ENCODE measurements at regions not wholly inside any gene's neighbourhood (a gene's known extent, or its start where the extent isn't known, plus 50 kb on each side); places are given as distances from the start of the nearest gene placed in this dataset.

DNA sequence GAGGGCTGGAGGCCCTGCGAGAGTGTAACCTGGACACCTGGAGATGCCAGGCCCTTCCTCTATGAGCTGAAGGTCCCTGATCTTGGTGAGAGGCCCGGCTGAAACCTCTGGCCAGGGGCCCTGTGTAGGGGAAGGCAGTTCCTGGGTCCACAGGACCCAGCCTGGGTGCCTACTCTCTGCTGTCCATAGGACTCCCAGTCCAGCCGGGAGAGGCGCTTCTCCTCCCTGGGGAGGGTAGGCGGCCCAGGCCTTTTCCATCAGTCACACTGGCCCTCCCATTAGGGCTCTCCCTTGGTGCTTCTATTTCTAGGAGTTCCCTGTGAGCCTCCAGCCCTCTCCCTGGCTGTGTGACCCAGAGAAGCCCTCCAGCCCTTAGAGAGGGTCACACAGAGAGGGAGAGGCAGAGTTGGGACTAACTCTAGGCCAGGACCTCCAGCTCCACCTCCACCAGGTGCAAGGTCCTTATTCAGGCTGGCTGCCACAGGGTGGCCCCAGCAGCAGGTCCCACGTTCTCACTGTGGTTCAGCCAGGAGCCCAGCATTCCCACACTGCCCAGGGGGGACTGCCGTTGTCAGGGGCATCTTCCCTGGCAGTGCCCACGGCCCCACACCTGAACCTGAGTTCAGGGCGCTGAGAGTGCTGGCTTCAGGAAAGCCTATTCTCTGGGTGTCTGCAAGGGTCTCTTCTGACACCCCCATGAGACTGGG lies 146.8 kb downstream of the SMAD6 start:
- DNase-seq (ENCODE audit: low read depth): no peak

DNA sequence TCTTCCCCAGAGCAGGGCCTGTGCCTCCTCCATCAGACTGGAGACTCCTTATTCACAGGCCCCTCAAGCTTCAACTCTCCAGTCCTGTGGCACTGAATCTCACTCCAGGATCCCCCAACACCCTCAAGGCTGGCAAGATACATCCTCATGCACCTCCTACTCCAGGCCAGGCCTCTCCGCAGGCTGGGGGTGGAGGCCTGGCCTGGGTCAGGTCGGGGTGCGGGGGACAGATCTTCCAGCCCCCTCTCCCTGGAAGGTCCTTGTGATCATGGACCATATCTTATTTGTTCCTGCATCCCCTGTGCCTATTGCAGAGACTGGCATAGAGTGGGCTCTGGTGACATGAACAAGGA lies 147.3 kb downstream of the SMAD6 start:
- no peak for DNase-seq (ENCODE audit: low read depth)

DNA sequence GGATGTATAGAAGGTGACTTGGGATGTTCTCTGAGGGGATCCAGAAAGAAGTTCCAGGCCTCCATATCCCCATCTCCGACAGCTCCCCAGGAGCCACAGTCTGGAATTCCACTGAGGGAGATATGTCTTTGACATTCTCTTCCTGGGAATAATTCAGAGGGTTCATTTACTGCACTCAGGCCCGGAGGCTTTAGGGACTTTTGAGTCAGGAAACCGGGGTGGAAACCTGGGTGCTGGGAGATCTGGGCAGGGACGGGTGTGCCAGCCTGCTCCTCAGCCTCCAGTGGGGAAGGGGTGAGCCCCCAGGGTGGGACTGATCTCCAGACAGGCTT lies 147.7 kb downstream of the SMAD6 start:
- no peak for DNase-seq (ENCODE audit: low read depth)

DNA sequence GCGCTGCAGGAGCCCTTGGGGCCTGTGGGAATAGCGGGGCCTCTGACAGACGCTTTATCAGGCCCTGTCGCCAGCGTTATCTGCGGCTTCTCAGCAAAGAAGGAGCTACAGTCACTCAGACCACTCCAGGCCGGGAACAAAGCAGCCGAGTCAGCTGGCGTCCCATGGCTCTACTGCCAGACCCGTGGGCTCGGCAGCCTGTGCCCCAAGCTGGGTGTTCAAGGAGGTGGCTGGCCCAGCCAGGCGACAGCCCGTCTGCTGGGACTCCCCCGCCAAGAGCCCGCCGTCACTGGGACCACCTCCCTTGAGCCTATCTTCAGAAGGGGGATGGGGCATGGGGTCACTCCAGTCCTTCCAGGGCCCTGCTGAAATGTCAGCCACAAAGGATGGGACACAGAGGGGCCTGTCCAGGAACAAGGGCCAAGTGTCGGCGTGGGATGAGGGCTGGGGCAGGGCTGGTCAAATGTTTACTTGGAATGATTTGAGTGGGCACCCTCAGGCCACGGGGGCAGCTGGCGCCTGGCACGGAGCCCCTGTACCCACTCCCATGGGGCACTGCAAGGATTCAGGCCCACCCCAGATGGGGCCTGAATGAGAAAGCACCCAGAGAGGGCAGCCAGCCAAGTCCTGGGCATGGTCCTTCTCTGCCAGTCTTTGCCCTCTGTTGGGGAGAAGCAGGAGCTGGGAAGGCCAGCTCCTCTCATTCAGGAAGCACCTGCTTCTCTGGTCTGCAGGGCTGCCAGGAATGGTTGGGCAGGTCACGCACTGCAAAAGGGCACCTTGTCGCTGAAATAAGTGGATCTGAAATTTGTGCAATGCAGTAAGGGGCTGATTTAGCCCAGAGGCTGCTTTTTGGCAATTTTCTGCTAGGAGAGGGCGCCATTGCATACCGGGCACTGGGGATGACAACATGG lies 148.3 kb downstream of the SMAD6 start:
- no peak for DNase-seq (ENCODE audit: low read depth)

DNA sequence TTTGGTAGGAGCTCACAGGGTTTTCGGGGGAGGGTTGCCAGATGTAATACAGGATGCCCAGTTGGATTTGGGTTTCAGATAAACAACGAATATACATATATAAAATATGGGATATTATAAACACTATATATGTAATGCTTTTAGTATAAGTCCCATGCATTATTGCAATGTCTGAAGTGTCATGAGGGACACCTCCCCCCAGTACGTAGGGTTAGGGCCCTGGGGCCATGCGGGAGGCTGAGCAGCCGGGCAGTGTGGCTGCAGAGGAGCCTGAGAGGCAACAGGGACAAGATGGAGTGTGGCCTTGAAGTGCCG lies 148.9 kb downstream of the SMAD6 start:
- DNase-seq (ENCODE audit: low read depth): no peak

DNA sequence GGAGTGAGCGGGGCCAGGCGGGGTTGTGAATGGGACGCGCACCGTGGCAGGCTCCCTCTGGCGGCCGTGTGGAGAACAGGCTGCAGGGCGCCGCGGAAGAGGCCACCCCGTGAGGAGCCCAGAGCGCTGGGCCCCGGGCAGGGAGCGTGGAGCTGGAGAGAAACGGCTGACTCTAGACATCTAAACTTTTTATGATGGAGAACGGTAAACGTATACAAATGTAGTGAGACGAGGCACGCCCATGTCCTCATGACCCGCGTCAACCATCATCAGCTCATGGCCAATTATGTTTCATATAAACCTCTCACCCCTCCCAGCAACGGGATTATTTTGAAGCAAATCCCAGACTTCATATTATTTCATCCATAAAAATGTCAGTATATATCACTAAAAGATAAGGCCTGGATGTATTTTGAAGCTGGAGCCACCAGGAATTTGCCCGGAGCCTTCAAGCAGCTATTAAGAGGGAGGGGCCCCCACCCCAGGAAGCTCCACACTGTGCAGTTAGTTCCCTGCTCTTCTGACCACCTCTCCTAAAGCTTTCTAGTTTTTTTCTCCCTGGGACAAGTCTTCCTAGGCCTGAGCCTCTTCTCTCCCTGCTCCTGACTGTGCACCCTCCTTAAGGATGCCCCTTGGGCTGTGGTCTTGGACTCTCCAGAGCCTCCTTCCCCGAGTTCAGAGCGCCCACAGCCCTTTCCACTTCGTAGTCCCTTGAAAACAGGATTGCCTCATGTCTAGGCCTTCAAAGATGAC lies 149.5 kb downstream of the SMAD6 start:
- peak; percentile 64 for DNase-seq (ENCODE audit: low read depth)

DNA sequence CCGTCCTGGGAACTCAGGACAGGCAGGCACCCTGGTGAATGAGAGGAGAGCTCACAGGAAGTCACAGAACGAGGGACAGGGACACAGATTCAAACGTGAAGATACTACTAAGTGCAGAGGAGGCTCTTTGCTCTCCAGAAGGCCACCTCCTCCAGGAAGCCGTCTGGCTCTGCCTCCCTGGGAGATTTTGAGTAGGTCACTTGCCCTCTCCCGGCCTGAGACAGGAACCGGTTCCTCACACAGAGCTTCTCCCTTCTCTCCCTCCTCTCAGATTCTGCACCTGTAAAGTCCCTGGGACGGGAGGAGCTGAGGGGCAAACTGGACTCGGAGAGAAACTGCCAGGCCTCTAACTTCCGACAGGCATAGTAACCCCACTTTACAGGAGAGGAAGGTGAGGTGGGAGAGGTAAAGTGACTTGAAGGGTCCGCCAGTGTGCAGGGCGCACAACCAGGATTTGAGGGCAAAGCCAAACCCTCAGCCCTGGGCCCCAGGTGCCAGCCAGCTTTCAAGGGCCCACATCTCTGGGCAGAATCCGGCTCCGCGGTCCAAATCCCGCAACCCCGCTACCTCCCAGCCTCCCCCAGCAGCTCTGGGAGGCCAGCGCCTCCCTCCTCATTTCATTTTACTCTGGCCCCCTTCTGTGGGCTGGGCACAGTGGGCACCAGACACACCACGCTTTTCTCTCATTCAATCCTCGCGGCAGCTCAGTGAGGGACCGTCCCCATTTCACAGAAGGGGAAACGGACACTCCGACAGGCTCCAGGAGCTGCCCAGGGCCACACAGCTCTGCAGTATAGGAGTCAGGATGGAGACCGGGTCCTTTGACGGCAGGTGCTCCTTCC lies 150.2 kb downstream of the SMAD6 start:
- DNase-seq (ENCODE audit: low read depth): no peak

DNA sequence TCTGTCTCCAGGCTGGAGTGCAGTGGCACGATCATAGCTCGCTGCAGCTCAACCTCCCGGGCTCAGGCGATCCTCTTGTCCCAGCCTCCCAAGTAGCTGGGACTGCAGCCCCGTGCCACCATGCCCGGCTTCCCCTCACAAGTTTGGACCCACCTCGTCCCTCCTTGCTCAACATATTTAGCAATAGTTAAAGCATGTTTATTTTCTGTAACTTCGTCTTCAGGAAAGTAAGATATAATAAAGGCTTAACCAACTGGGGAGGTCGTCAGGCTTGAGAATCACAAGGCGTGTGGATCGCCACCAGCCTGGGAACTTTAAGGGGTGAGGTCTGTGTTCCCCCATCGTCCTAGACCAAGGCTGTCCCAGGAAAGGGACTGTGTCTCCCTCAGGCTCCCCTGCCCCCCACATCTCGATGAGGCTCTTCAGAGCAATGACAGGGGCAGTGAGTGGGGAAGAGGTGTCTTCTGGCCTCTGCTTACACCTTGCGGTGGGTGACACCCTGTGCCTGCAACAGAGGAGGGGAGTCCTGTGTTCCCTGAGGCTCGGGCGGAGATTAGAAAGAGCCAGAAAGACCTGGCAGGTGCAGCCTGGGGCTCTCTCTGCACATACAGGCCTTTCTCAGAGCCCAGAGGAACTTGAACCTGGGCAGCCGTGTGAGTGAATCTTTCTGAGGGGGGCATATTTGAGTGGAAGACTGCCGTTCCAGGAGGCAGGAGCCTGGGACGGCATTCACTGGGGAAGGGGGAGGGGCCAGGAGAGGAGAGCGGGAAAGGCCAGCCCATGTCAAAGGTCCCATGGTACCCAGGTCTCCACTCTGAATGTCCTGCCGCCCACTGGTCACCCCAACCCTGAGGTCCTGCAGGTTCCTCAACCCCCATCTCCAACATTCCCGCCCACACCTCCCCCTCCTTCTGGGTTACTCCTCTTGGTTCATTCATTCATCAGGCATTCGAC lies 152.3 kb downstream of the SMAD6 start:
- no peak for DNase-seq (ENCODE audit: low read depth)

DNA sequence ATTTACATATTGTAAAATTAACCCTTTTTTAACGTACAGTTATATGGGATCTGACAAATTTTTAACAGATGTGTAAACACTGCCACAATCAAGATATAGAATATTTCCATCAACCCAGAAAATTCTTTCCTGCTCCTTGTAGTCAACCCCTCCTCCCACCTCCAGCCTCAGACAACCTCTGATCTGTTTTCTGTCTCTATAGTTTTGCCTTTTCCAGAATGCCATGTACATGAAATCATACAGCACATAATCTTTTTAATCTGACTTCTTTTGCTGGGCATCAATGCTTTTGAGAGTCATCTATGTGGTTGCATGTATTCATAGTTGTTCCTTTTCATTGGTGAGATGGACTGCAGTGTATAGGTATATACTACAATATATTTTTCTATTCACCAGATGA lies 153.0 kb downstream of the SMAD6 start:
- DNase-seq (ENCODE audit: low read depth): no peak

DNA sequence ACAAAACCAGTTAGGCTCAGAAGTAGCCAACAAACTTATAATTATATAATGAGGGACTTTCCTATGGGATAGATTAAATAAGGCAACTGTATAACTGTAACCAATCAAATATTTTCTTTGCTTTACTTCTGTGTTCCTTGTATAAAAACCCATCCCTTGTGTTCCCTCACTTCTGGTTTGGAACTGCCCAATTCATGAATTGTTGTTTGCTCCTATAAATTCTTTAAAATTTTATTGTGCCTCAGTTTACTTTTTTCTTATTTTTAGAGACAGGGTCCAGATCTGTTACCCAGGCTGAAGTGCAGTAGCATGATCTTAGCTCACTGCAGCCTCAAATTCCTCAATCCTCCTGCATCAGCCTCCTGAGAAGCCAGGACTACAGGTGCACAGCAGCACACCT lies 155.7 kb downstream of the SMAD6 start:
- no peak for DNase-seq (ENCODE audit: low read depth)

DNA sequence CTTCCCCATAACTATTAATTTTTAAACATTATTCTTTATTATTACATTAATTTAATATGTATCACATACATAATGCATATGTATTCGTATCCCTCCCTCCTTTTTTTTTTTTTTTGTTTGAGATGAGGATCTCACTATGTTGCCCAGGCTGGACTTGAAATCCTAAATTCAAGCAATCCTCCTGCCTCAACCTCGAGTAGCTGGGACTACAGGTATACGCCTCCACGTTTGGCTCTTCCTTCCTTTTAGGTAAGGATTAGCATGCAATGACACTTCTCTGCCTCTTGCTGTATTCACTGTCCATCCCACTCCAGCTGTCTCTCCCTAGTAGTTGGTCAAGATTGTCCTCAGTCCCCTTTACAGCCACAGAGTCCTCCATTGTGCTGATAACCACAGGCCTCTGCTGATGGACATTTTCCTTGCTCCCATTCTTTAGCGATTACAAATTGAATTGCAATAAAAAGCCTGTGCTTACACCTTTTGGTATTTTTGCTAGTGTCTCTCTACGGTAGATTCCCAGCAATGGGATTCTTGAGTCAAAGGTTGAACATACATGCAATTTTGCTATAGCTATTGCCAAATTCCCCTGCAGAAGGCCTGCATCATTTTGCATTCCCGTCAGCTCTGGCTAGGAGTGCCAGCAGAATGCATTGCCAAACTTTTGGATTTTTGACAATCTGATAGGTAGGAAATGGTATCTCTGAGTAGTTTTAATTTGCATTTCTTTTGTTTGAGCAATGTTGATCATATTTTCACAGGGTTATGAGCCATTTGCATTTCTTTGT lies 156.6 kb downstream of the SMAD6 start:
- DNase-seq (ENCODE audit: low read depth): no peak

DNA sequence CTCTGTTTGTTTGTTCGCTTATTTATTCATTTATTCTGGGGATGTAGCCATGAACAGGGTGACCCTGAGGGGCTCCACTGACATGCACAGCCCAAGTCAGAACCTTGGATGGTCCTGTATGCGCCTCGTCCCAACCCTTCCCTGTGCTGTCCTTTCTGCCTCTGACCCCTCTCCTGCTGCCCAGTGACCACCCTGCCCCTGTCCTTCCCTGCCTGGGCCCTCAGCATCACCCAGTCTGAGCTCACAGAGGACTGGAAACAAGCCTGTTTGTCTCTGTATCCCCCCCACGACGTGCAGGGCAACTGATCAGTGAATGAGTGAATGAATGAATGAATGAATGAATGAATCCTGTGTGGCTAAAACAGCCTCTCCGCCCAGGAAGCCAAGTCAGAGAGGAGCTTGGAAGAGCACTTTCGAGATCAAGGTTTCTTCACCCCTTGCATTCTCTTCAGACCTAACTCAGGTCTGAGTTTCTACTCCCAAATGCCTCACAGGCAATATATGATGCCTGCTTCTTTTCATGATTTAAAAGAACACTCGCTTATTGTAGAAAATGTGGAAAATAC lies 157.7 kb downstream of the SMAD6 start:
- DNase-seq (ENCODE audit: low read depth): no peak

DNA sequence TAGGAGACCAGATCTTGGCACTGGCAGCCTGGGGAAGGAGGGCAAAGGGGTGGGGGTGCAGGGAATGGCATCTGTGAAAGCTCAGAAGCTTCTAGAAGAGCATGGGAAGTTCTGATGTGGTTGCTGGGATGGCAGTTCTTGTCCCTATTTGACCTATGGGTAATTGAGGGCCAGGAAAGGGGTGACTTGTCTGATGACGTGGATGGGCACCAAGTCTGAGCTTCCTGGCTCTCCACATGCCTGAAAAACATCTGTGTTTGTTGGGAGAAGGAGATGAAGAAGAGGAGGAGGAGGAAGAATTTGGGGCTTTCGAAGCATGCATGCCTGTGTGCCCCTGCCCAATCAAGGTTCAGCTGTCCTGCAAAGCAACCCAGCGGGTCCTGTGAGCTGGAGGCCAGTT lies 158.8 kb downstream of the SMAD6 start:
- DNase-seq (ENCODE audit: low read depth): no peak

DNA sequence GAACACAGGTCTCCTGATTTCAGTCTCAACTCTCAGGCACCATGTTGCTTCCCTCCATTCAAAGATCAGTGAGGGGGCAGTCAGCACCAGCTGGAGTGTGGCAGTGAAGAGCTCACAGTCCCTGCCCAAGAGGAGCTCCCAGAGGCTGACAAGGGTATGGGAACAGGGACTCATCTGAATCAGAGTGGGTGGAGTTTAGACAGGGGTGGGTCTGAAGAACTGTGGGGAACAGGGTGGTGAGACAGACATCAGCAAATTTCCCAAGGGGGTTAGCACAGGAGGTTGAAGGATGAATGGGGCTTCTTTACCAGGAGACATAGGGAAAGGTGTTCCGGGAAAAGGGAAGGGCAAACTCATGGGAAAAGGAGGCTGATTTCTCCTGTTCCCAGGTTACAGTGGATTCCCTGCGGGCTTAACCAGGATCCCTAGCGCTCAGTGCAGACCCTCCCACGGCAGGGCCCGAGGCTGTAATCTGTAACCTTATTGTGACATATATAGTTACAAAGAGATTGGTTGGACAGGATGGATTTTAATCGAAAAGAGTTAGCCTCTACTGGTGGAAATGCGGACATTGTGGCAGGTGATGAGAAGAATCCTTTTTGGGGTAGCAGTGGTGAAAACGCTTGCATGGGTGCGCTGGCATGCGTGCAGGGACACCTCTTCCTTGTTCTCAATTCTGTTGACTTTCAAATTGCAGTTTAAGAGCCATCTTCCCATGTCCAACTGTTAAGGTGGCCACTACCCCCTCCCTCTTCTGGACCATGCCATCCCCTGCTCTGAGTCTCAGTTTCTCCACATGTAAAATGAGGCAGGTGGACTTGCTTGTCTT lies 160.3 kb downstream of the SMAD6 start:
- no peak for DNase-seq (ENCODE audit: low read depth)

DNA sequence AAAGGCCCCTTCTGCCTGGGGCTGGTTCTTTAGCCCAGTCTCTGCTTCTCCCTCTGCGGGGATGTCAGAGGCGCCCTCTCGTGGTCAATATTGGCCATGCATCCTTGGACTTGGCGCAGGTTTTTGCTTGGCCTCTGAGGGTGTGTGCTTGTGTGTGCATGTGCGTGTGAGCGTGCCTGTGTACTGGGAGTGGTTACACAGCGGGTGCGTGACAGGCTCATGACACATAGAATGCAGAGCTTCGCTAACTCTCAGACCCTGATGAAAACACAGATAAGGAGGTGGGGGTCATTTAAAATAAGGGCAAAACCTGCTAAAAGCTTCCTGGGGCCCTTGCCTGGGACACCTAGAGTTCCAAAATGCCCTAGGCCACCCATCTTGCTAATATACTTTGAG lies 160.9 kb downstream of the SMAD6 start:
- peak; percentile 57 for DNase-seq (ENCODE audit: low read depth)

DNA sequence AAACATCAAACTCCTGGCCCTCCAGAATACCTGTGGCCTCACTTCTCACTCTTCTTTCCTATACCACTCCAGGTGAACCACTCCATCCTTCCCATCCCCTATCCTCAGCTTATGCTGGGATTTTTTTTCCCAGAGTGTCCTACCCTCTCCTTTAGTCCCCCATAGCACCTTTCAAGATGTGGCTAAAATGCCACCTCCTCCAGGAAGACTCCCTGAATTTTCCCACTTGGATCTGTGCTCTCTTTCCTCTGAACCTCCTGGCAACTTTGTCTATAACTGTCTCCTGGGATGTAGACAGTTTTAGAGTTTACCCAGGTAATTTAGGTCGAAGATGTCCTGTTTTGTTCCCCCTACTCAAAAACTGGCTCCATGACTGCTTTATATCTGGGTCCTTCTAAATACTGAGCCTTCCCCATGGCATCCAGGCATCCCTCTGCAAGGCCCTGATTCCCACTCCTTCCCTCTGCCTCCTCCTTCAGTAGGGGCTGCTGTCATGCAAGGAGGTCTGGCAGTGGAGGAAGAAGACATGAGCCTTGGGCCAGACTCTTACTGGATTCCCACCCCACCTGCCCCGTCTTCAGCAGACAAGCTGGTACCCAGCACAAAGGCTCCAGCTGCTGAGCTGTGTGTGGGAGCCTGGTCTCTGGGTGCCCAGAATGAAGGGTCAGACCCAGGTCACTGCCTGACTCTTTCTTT lies 161.5 kb downstream of the SMAD6 start:
- DNase-seq (ENCODE audit: low read depth): no peak

DNA sequence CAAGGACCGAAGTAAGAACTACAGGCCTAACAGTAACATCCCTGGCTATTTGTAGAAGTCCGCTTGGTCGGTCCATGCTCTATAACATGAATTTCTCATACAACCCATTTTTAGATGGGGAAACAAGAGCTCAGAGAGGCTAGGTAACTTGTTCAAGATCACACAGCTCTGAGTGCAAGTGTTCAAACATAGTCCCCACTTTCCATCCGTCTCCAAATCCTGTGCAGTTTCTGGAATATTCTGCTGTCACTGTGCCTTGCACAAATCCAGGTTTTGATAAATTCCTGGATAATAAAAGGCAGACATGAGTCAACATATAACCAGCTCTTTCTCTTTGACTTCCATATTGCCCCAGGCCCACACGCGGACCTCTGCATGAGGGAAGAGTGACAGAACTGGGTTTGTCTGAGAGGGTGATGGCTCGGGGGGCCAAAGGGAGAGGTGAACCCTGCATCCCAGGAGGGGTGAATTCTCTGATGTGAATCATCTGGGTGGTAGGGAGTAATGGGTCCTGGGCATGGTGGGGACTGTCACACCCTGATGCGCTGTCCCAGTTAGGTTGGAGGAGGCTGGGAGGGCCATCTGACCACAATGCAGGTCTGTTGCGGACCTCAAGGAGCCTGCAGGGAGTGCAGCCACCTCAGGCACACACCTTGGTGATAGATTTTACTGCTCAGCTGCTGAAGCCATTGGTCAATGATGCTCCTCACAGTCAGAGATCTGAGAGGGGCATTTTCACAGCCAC lies 162.2 kb downstream of the SMAD6 start:
- DNase-seq (ENCODE audit: low read depth): no peak

DNA sequence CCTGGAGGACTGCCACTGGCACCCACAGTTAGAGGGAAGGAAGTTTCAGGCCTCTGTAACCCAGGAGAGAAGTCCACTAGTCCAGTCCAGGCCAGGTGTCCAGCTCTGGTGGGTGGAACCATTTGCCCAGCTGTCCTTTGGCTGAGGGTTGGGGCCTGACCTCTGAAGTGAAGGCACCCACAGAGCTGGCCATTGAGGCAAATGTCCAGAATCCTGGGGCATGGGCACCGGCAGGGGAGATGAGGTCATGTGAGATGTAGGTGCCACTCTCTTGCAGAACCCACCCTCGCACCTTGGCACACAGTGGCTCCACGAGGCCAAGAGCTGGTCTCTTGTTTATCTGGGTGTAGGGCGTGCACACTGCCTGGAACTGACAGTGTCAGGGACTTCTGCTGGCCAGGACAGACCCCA lies 162.8 kb downstream of the SMAD6 start:
- DNase-seq (ENCODE audit: low read depth): no peak
